ENCODE measurements at regions not wholly inside any gene's neighbourhood (a gene's known extent, or its start where the extent isn't known, plus 50 kb on each side); places are given as distances from the start of the nearest gene placed in this dataset.

- TF ChIP-seq SIN3A (IDR thresholded peaks at IDR 0.05; ENCODE audit: borderline replicate concordance, insufficient read depth, low read depth, low read length) (no peak), TCF7L2 (IDR thresholded peaks at IDR 0.05; ENCODE audit: low read depth, low read length) (no peak), REST (IDR thresholded peaks at IDR 0.05; ENCODE audit: insufficient read depth in 1 of 2, low read depth in 2 of 2, low read length in 1 of 2) (no peak), POLR2AphosphoS5 (IDR thresholded peaks at IDR 0.05; ENCODE audit: low read depth, low read length) (no peak), CTCF (IDR thresholded peaks at IDR 0.05) (no peak)
- no TSS peak for BruUV-seq (replicated peaks)
- no peaks in the 10 kb centered on the region for H3K4me1 ChIP-seq (ENCODE audit: control insufficient read depth, insufficient read depth, low read length)
- ChIA-PET POLR2A (no interaction called here), CTCF (no interaction called here)
- no peaks in the 10 kb centered on the region for H3K27me3 ChIP-seq (ENCODE audit: control insufficient read depth, insufficient read depth, low read length)
- intact Hi-C loops (cut with micrococcal nuclease; ENCODE audit: unreplicated experiment) = no loop called here
- no peak for ATAC-seq
- in situ Hi-C loops (cut with HindIII; ENCODE audit: low pct_unique_long_range_greater_than_20kb, low sequenced_read_pairs) = no loop called here
- no peak for DNase-seq (ENCODE audit: low read depth, low spot score)
- no peak overlapping the region for H3K4me3 ChIP-seq (ENCODE audit: low read depth in 2 of 2, low read length in 2 of 2)
- no peak overlapping the region for H3K27ac ChIP-seq (ENCODE audit: low read length)
- no peaks in the 10 kb centered on the region for H3K9me3 ChIP-seq (ENCODE audit: control insufficient read depth, insufficient read depth, low read depth, low read length)
- no peaks in the 10 kb centered on the region for H3K36me3 ChIP-seq (ENCODE audit: control insufficient read depth, insufficient read depth, low read length)
These were observed 286.1 kb upstream of the CTNNB1 start for GRCh38 chr3:40913192-40913591.

GRCh38 chr3:40913641-40914040 lies 285.7 kb upstream of the CTNNB1 start:
- ATAC-seq = no peak
- in situ Hi-C loops (cut with HindIII; ENCODE audit: low pct_unique_long_range_greater_than_20kb, low sequenced_read_pairs) = no loop called here
- CTCF ChIA-PET = no interaction called here

More at GRCh38 chr3:40913641-40914040, 285.7 kb upstream of the CTNNB1 start:
- BruUV-seq (replicated peaks) = no TSS peak
- H3K36me3 ChIP-seq (ENCODE audit: control insufficient read depth, insufficient read depth, low read length) = no peaks in the 10 kb centered on the region
- TF ChIP-seq POLR2AphosphoS5 (IDR thresholded peaks at IDR 0.05; ENCODE audit: low read depth, low read length) (no peak), REST (IDR thresholded peaks at IDR 0.05; ENCODE audit: insufficient read depth in 1 of 2, low read depth in 2 of 2, low read length in 1 of 2) (no peak), SIN3A (IDR thresholded peaks at IDR 0.05; ENCODE audit: borderline replicate concordance, insufficient read depth, low read depth, low read length) (no peak), CTCF (IDR thresholded peaks at IDR 0.05) (no peak), TCF7L2 (IDR thresholded peaks at IDR 0.05; ENCODE audit: low read depth, low read length) (no peak)
- DNase-seq (ENCODE audit: low read depth, low spot score) = no peak
- POLR2A ChIA-PET = no interaction called here
- intact Hi-C loops (cut with micrococcal nuclease; ENCODE audit: unreplicated experiment) = no loop called here
- H3K27ac ChIP-seq (ENCODE audit: low read length) = no peak overlapping the region
- H3K27me3 ChIP-seq (ENCODE audit: control insufficient read depth, insufficient read depth, low read length) = no peaks in the 10 kb centered on the region
- no peaks in the 10 kb centered on the region for H3K9me3 ChIP-seq (ENCODE audit: control insufficient read depth, insufficient read depth, low read depth, low read length)
- no peaks in the 10 kb centered on the region for H3K4me1 ChIP-seq (ENCODE audit: control insufficient read depth, insufficient read depth, low read length)
- H3K4me3 ChIP-seq (ENCODE audit: low read depth in 2 of 2, low read length in 2 of 2) = no peak overlapping the region
